A673 (cell line): ENCODE measurements at regions not wholly inside any gene's neighbourhood (a gene's known extent, or its start where the extent isn't known, plus 50 kb on each side); places are given as distances from the start of the nearest gene placed in this dataset.
A peak's percentile ranks its signal among the peaks of the same experiment; 100 is the strongest.

ENCODE experiments used
- BruUV-seq: library from RNA; stranded (reverse); fragments of 400-500 nt; replicated peaks from 2 replicates; lab custom pipeline; 2021; lab: Mats Ljungman, UMichigan
- CTCF ChIA-PET: fragments of 300-600 bp; sonication (Branson Sonifier 250); formaldehyde crosslinking; loops from one replicate; lab custom pipeline; 2022; ENCODE audit warnings: antibody characterized with exemption; lab: Charles Lee
- POLR2A ChIA-PET: fragments of 300-600 bp; sonication (Branson Sonifier 250); formaldehyde crosslinking; loops from one replicate; lab custom pipeline; 2022; ENCODE audit warnings: antibody characterized with exemption; ENCODE audit not compliant: low non-redundant PET; lab: Charles Lee
- DNase-seq: peaks from one replicate; pipeline ENCODE4 v3.0.0-alpha.2; 2015; ENCODE audit warnings: low spot score
- H3K27ac ChIP-seq: fragments of 200-600 bp; sonication (generic); 2 replicates; pipeline ENCODE4 v1.5.1; 2016; ENCODE audit warnings: mixed run types, low read depth, mild to moderate bottlenecking, mixed read lengths, antibody characterized with exemption, low read length; ENCODE audit not compliant: poor library complexity, severe bottlenecking
- H3K27me3 ChIP-seq: fragments of 200-600 bp; sonication (generic); replicated peaks from 2 replicates; pipeline ENCODE4 v1.6.1; 2017; ENCODE audit warnings: mixed run types, low read depth, mild to moderate bottlenecking, mixed read lengths, antibody characterized with exemption, low read length; ENCODE audit not compliant: insufficient read depth, poor library complexity
- H3K36me3 ChIP-seq: fragments of 200-600 bp; sonication (generic); 2 replicates; pipeline ENCODE4 v1.6.1; 2016; ENCODE audit warnings: mixed run types, mild to moderate bottlenecking, mixed read lengths, antibody characterized with exemption, low read length; ENCODE audit not compliant: insufficient read depth, poor library complexity, severe bottlenecking
- H3K4me1 ChIP-seq: fragments of 200-600 bp; sonication (generic); 2 replicates; pipeline ENCODE4 v1.6.1; 2017; ENCODE audit warnings: mixed run types, mild to moderate bottlenecking, mixed read lengths, antibody characterized with exemption, low read length; ENCODE audit not compliant: insufficient read depth, poor library complexity, severe bottlenecking
- H3K4me3 ChIP-seq: fragments of 200-600 bp; sonication (generic); 2 replicates; pipeline ENCODE4 v1.5.1; 2016; ENCODE audit warnings: low read depth, mixed run types, mild to moderate bottlenecking, mixed read lengths, low read length; ENCODE audit not compliant: poor library complexity, severe bottlenecking
- H3K9me3 ChIP-seq: fragments of 200-600 bp; sonication (generic); 2 replicates; pipeline ENCODE4 v1.6.1; 2016; ENCODE audit warnings: mixed run types, low read depth, mild to moderate bottlenecking, mixed read lengths, antibody characterized with exemption, low read length; ENCODE audit not compliant: poor library complexity, severe bottlenecking
- CTCF ChIP-seq: fragments of 300-800, 200-600 bp; sonication (generic); conservative IDR thresholded peaks from 2 replicates; pipeline ENCODE4 v1.5.1; 2017; ENCODE audit warnings: low read depth, mild to moderate bottlenecking, antibody characterized with exemption, low read length, moderate library complexity, mixed read lengths
- EZH2 ChIP-seq: fragments of 200-600 bp; sonication (generic); IDR thresholded peaks from 2 replicates; pipeline ENCODE4 v1.6.1; 2017; ENCODE audit warnings: borderline replicate concordance, low read depth, mild to moderate bottlenecking, mixed read lengths, antibody characterized with exemption, low read length; ENCODE audit not compliant: poor library complexity, severe bottlenecking
- intact Hi-C: fragments of 100-400 bp; cut with micrococcal nuclease; formaldehyde crosslinking; loops from one replicate; pipeline ENCODE4 v1.10.0; 2022; ENCODE audit not compliant: unreplicated experiment

- Histone ChIP-seq H3K9me3 (no peaks in the 10 kb centered on the region), H3K27me3 (no peaks in the 10 kb centered on the region), H3K4me1 (peaks cover 14% of the 10 kb centered on the region), H3K4me3 (no peak overlapping the region), H3K27ac (no peak overlapping the region), H3K36me3 (no peaks in the 10 kb centered on the region)
- BruUV-seq = no TSS peak
- intact Hi-C loops = no loop called here
- POLR2A ChIA-PET = interaction anchor here (0.6 kb wide), 1 partner anchor 24 kb away, joined by 3 read pairs; no protein-coding TSS in a partner anchor
- TF ChIP-seq EZH2 (no peak), CTCF (no peak)
- CTCF ChIA-PET = no interaction called here
- DNase-seq = no peak
Observed at GRCh38 chr13:63684822-63685221, 2269.2 kb upstream of the PCDH20 start.

- Histone ChIP-seq H3K4me3 (no peak overlapping the region), H3K36me3 (no peaks in the 10 kb centered on the region), H3K4me1 (peaks cover 22% of the 10 kb centered on the region), H3K27ac (peak overlapping the region; percentile 54), H3K27me3 (no peaks in the 10 kb centered on the region), H3K9me3 (no peaks in the 10 kb centered on the region)
- DNase-seq = peak; percentile 88
- BruUV-seq = no TSS peak
- CTCF ChIA-PET = no interaction called here
- POLR2A ChIA-PET = no interaction called here
- intact Hi-C loops = no loop called here
- TF ChIP-seq CTCF (no peak), EZH2 (no peak)
Observed at GRCh38 chr13:63680704-63681103, 2265.1 kb upstream of the PCDH20 start.

GRCh38 chr13:63671296-63671695, 2255.6 kb upstream of the PCDH20 start:
- H3K36me3 ChIP-seq = no peaks in the 10 kb centered on the region
- CTCF ChIA-PET = no interaction called here
- POLR2A ChIA-PET = no interaction called here
- no peaks in the 10 kb centered on the region for H3K9me3 ChIP-seq
- H3K4me1 ChIP-seq = no peaks in the 10 kb centered on the region
- TF ChIP-seq EZH2 = no peak
- TF ChIP-seq CTCF = no peak
- H3K4me3 ChIP-seq = no peak overlapping the region
- intact Hi-C loops = no loop called here
- DNase-seq = no peak
- no TSS peak for BruUV-seq
- no peaks in the 10 kb centered on the region for H3K27me3 ChIP-seq
- no peak overlapping the region for H3K27ac ChIP-seq
